Ovary (tissue), 7 donors: ENCODE measurements at regions not wholly inside any gene's neighbourhood (a gene's known extent, or its start where the extent isn't known, plus 50 kb on each side); places are given as distances from the start of the nearest gene placed in this dataset.

Source experiments
- DNase-seq, 5 donors: peaks; one replicate each; pipeline ENCODE4 v3.0.0-alpha.2; 2019 to 2020
- H3K27ac ChIP-seq, 2 donors: fragments of 200-600 bp; one replicate each; pipeline versions ENCODE4 v1.5.1 to v1.8.0; 2019 to 2022
- H3K27me3 ChIP-seq: fragments of 200-600 bp; one replicate; pipeline ENCODE4 v1.8.0; 2022
- H3K36me3 ChIP-seq: fragments of 200-600 bp; sonication (generic); one replicate; pipeline ENCODE4 v1.5.1; 2019
- H3K4me1 ChIP-seq: one replicate; pipeline ENCODE4 v1.8.1; 2013; ENCODE audit warnings: mild to moderate bottlenecking, moderate library complexity; ENCODE audit not compliant: insufficient read depth
- H3K4me3 ChIP-seq: fragments of 200-600 bp; sonication (generic); one replicate; pipeline ENCODE4 v1.5.1; 2017
- H3K9me3 ChIP-seq, 2 donors: fragments of 200-600 bp in 1 of 2; sonication (generic) in 1 of 2; one replicate each; pipeline versions ENCODE4 v1.5.1 to v1.8.1; 2013 to 2019; ENCODE audit warnings: mild to moderate bottlenecking in 1 of 2, moderate library complexity in 1 of 2
- EP300 ChIP-seq: sonication (generic); formaldehyde crosslinking; IDR thresholded peaks from one replicate; pipeline ENCODE4 v1.6.1; 2017; ENCODE audit warnings: antibody characterized with exemption
- POLR2A ChIP-seq: fragments of 450-650 bp; IDR thresholded peaks from one replicate; pipeline ENCODE4 v1.6.1; 2017; ENCODE audit warnings: antibody characterized with exemption, mild to moderate bottlenecking, moderate library complexity
- WGBS, 3 donors: extraction: QIAGEN DNeasy Blood & Tissue Kit in 1 of 3; methylation state at CpG; one replicate each; pipeline versions ENCODE4 v1.1.5 to v1.1.7; 2013 to 2017; 5-methylcytosine and 5-hydroxymethylcytosine counted together
- intact Hi-C, 4 donors: fragments of 100-400 bp; cut with DNase I; formaldehyde crosslinking; loops; one replicate each; pipeline versions ENCODE4 v1.11.0 to v1.15.1; 2022 to 2023
- TF ChIP-seq, protein P1 (sequence below), 3 donors: fragments of 450-650 bp in 2 of 3; fragments of 200-600 bp in 1 of 3; IDR thresholded peaks; one replicate each; pipeline versions ENCODE4 v1.5.1 to v1.8.0; 2016 to 2022; ENCODE audit warnings: antibody characterized with exemption in 3 of 3, mild to moderate bottlenecking in 1 of 3
- donor health status: DM: no; HTN: no; CAD: no; lungs with moderate emphysema.
- donor health status: DM: no; HTN: no; CAD: no.
- donor health status: Bipolar disorder and iron deficiency.
- donor health status: DM: no; HTN: no; CAD: no.
- donor health status: DM: yes; HTN: yes; CAD: no.

DNA sequence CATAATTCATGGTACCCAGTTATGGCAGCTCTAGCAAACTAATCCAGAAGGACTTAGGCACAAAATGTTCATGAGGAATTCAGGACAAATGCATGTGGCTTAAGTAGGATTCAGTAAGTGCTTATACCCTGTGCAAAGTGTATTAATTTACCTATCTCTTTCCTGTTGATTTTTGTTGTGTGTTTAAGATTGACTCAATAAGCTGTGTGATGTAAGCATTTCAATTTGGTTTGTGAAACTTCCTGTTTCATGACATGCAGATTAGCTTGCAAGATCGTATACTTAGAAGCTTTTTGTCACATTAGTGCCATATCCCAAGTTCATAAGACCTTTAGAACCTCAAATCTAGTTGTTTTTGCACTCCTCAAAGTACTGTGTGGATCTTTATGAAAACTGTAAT lies 416.7 kb downstream of the ARL4A start:
- TF ChIP-seq, protein P1, sequence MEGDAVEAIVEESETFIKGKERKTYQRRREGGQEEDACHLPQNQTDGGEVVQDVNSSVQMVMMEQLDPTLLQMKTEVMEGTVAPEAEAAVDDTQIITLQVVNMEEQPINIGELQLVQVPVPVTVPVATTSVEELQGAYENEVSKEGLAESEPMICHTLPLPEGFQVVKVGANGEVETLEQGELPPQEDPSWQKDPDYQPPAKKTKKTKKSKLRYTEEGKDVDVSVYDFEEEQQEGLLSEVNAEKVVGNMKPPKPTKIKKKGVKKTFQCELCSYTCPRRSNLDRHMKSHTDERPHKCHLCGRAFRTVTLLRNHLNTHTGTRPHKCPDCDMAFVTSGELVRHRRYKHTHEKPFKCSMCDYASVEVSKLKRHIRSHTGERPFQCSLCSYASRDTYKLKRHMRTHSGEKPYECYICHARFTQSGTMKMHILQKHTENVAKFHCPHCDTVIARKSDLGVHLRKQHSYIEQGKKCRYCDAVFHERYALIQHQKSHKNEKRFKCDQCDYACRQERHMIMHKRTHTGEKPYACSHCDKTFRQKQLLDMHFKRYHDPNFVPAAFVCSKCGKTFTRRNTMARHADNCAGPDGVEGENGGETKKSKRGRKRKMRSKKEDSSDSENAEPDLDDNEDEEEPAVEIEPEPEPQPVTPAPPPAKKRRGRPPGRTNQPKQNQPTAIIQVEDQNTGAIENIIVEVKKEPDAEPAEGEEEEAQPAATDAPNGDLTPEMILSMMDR (IDR thresholded peaks at IDR 0.05), result no peak
- TF ChIP-seq POLR2A, result no peak
- TF ChIP-seq EP300, result no peak
- Histone ChIP-seq H3K4me3 (no peak overlapping the region), H3K27me3 (no peaks in the 10 kb centered on the region), H3K9me3 (no peaks in the 10 kb centered on the region), H3K4me1 (no peaks in the 10 kb centered on the region), H3K36me3 (no peaks in the 10 kb centered on the region), H3K27ac (no peak overlapping the region)
- intact Hi-C loops, result no loop called here
- 88 to 90% (median 88%) methylated on average over 1 of the region's 1 CpG for WGBS, 3 donors
- DNase-seq, result no peak

DNA sequence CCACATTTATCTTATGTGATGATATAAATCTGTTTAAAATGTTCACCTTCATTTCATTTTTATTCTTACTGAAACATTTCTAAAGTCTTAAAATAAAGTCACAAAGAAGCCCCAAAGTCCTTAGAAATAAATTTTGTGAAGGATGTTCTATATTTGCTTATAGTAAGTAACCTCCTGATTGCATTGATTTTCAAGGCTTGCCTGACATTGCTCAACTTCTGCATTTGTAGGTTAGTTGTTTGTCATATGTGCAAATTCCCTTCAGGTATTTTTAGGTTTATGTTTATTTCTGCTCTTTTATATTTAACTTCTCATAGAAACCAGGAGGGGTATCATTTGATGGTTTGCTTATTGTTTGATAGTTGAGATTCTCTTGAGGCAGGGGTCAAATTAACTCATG lies 417.8 kb downstream of the ARL4A start:
- H3K4me3 ChIP-seq, result no peak overlapping the region
- no peak overlapping the region for H3K27ac ChIP-seq
- intact Hi-C loops, result no loop called here
- no peaks in the 10 kb centered on the region for H3K36me3 ChIP-seq
- H3K4me1 ChIP-seq, result no peaks in the 10 kb centered on the region
- no peaks in the 10 kb centered on the region for H3K27me3 ChIP-seq
- TF ChIP-seq POLR2A (no peak), EP300 (no peak)
- TF ChIP-seq, protein P1 (IDR thresholded peaks at IDR 0.05), result no peak
- no peaks in the 10 kb centered on the region for H3K9me3 ChIP-seq
- no peak for DNase-seq

DNA sequence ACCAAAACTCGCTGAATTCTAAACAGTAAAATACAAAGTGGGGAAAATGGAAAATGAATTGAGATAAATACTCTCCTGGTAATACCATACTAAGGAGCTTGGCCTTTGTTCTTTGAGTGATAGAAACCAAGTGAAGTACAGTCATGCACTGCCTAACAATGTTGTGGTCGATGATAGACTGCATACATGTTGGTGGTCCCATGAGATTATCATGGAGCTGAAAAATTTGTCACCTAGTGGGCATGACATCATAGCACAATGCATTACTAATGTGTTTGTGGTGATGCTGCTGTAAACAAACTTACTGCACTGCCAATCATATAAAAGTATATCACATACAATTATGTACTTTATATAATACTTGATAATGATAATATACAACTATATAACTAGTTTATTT lies 419.1 kb downstream of the ARL4A start:
- DNase-seq, result no peak
- Histone ChIP-seq H3K27me3 (no peaks in the 10 kb centered on the region), H3K27ac (no peak overlapping the region), H3K9me3 (no peaks in the 10 kb centered on the region), H3K4me1 (no peaks in the 10 kb centered on the region), H3K36me3 (no peaks in the 10 kb centered on the region), H3K4me3 (no peak overlapping the region)
- TF ChIP-seq POLR2A, result no peak
- TF ChIP-seq EP300, result no peak
- TF ChIP-seq, protein P1 (IDR thresholded peaks at IDR 0.05), result no peak
- 96% methylated on average over 2 of the region's 2 CpGs for WGBS, 3 donors
- intact Hi-C loops, result no loop called here

DNA sequence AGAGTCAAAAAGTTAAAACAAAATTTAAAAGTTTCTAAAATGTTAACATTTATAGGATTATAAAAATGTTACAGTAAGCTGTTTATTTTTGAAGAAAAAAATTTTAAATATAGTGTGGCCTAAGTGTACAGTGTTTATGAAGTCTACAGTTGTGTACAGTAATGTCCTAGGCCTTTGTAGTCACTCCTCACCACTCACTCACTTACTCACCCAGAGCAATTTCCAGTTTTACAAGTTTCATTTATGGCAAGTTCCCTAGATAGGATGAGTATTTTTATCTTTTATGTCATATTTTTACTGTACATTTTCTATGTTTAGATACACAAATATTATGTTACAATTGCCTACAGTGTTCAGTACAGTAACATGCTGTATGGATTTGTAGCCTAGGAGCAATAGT lies 419.9 kb downstream of the ARL4A start:
- no peak for TF ChIP-seq POLR2A
- TF ChIP-seq, protein P1 (IDR thresholded peaks at IDR 0.05), result no peak
- no peak for TF ChIP-seq EP300
- Histone ChIP-seq H3K27ac (no peak overlapping the region), H3K36me3 (no peaks in the 10 kb centered on the region), H3K4me1 (no peaks in the 10 kb centered on the region), H3K27me3 (no peaks in the 10 kb centered on the region), H3K9me3 (no peaks in the 10 kb centered on the region), H3K4me3 (no peak overlapping the region)
- intact Hi-C loops, result no loop called here
- DNase-seq, result no peak

DNA sequence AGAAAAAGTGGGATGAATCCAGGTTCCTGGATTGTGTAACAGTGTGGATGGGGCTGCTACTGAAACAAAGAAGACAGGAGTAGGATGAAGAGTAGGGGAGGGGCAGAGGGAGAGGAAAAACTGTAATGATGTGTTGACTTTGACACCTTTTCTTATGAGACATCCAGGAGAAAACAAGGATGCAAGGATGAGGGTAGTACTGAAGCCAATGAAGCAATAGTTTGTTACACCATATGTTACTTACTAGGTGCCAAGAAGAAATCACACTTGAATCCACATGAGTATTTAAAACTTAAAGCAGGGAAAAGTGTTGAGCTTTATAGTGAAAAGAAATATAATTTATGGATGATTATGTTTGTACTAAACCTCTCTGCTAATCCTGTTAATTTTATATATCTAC lies 420.6 kb downstream of the ARL4A start:
- TF ChIP-seq, protein P1 (IDR thresholded peaks at IDR 0.05), result no peak
- TF ChIP-seq POLR2A (no peak), EP300 (no peak)
- Histone ChIP-seq H3K27ac (no peak overlapping the region), H3K36me3 (no peaks in the 10 kb centered on the region), H3K9me3 (no peaks in the 10 kb centered on the region), H3K4me3 (no peak overlapping the region), H3K27me3 (no peaks in the 10 kb centered on the region), H3K4me1 (no peaks in the 10 kb centered on the region)
- no peak for DNase-seq
- intact Hi-C loops, result no loop called here
